ENCODE measurements at regions not wholly inside any gene's neighbourhood (a gene's known extent, or its start where the extent isn't known, plus 50 kb on each side); places are given as distances from the start of the nearest gene placed in this dataset.
A peak's percentile ranks its signal among the peaks of the same experiment; 100 is the strongest.
"Not testable (repeated sequence)": the region's sequence is repeated elsewhere in the genome, so short reads cannot be mapped to it uniquely, and the experiment has no call there.

GRCh38 chr15:39011066-39011465 is 446.5 kb upstream of the RASGRP1 start:
- not testable (repeated sequence) for H3K9ac ChIP-seq (ENCODE audit: low read length); H2AK5ac ChIP-seq (ENCODE audit: low read length); H3K27me3 ChIP-seq (ENCODE audit: insufficient read depth, low read length); H3K9me3 ChIP-seq (ENCODE audit: insufficient read depth, low read depth, low read length); H4K12ac ChIP-seq (ENCODE audit: low read depth, low read length); H3K79me1 ChIP-seq (ENCODE audit: low read length); H3K18ac ChIP-seq (ENCODE audit: low read length); H3K4me1 ChIP-seq (ENCODE audit: control insufficient read depth in 1 of 2, insufficient read depth in 2 of 2, low read length in 2 of 2); H3K4me3 ChIP-seq (ENCODE audit: low read depth, low read length); H3K4ac ChIP-seq (ENCODE audit: low read depth, low read length); H2BK12ac ChIP-seq (ENCODE audit: low read length); H3K79me2 ChIP-seq (ENCODE audit: control insufficient read depth, insufficient read depth, low read length, poor library complexity); H3K14ac ChIP-seq (ENCODE audit: low read length); H2AFZ ChIP-seq (ENCODE audit: insufficient read depth, low read length, poor library complexity); H4K8ac ChIP-seq (ENCODE audit: low read depth, low read length); H3K4me2 ChIP-seq (ENCODE audit: low read length); H3K36me3 ChIP-seq (ENCODE audit: control insufficient read depth in 1 of 2, insufficient read depth in 2 of 2, low read length in 2 of 2); H2BK5ac ChIP-seq (ENCODE audit: low read depth, low read length, poor library complexity); H3K23ac ChIP-seq (ENCODE audit: low read length); H2BK120ac ChIP-seq (ENCODE audit: insufficient read depth, low read length, poor library complexity); H4K91ac ChIP-seq (ENCODE audit: low read depth, low read length)
- H3K27ac ChIP-seq (ENCODE audit: low read depth, low read length): peak overlapping the region; percentile 32
- DNase-seq: peak; percentile 34 to 69
- WGBS (ENCODE audit: extremely low coverage, insufficient coverage, insufficient read length): no CpG with 5 or more reads among the region's 3 CpGs

GRCh38 chr15:39013262-39013661 is 448.6 kb upstream of the RASGRP1 start:
- Histone ChIP-seq H3K79me1 (ENCODE audit: low read length) (peaks cover 2% of the 10 kb centered on the region), H3K27ac (ENCODE audit: low read depth, low read length) (no peak overlapping the region), H4K91ac (ENCODE audit: low read depth, low read length) (peak overlapping the region; percentile 79), H4K8ac (ENCODE audit: low read depth, low read length) (no peak overlapping the region), H2BK120ac (ENCODE audit: insufficient read depth, low read length, poor library complexity) (peak overlapping the region; percentile 7), H2AFZ (ENCODE audit: insufficient read depth, low read length, poor library complexity) (no peak overlapping the region), H2BK5ac (ENCODE audit: low read depth, low read length, poor library complexity) (peak overlapping the region; percentile 47), H3K14ac (ENCODE audit: low read length) (peak overlapping the region; percentile 26), H2BK12ac (ENCODE audit: low read length) (peak overlapping the region; percentile 43), H3K4me1 (ENCODE audit: control insufficient read depth in 1 of 2, insufficient read depth in 2 of 2, low read length in 2 of 2) (no peaks in the 10 kb centered on the region), H3K9ac (ENCODE audit: low read length) (no peak overlapping the region), H3K36me3 (ENCODE audit: control insufficient read depth in 1 of 2, insufficient read depth in 2 of 2, low read length in 2 of 2) (no peaks in the 10 kb centered on the region), H3K18ac (ENCODE audit: low read length) (no peak overlapping the region), H3K27me3 (ENCODE audit: insufficient read depth, low read length) (no peaks in the 10 kb centered on the region), H3K9me3 (ENCODE audit: insufficient read depth, low read depth, low read length) (peaks cover 2% of the 10 kb centered on the region), H4K12ac (ENCODE audit: low read depth, low read length) (no peak overlapping the region), H3K4me3 (ENCODE audit: low read depth, low read length) (no peak overlapping the region), H3K23ac (ENCODE audit: low read length) (no peak overlapping the region), H3K79me2 (ENCODE audit: control insufficient read depth, insufficient read depth, low read length, poor library complexity) (no peaks in the 10 kb centered on the region), H3K4ac (ENCODE audit: low read depth, low read length) (no peak overlapping the region), H3K4me2 (ENCODE audit: low read length) (no peak overlapping the region), H2AK5ac (ENCODE audit: low read length) (no peak overlapping the region)
- no peak for DNase-seq
- no CpG with 5 or more reads among the region's 12 CpGs for WGBS (ENCODE audit: extremely low coverage, insufficient coverage, insufficient read length)

GRCh38 chr15:39014682-39015081 is 450.1 kb upstream of the RASGRP1 start:
- no peaks in the 10 kb centered on the region for H3K79me2 ChIP-seq (ENCODE audit: control insufficient read depth, insufficient read depth, low read length, poor library complexity)
- H3K23ac ChIP-seq (ENCODE audit: low read length): no peak overlapping the region
- peak overlapping the region; percentile 34 for H3K4me2 ChIP-seq (ENCODE audit: low read length)
- H3K27me3 ChIP-seq (ENCODE audit: insufficient read depth, low read length): no peaks in the 10 kb centered on the region
- H3K4ac ChIP-seq (ENCODE audit: low read depth, low read length): no peak overlapping the region
- peak; percentile 72 to 93 for DNase-seq
- H2BK120ac ChIP-seq (ENCODE audit: insufficient read depth, low read length, poor library complexity): no peak overlapping the region
- no peak overlapping the region for H3K18ac ChIP-seq (ENCODE audit: low read length)
- WGBS (ENCODE audit: extremely low coverage, insufficient coverage, insufficient read length): no CpG with 5 or more reads among the region's 1 CpG
- H3K9me3 ChIP-seq (ENCODE audit: insufficient read depth, low read depth, low read length): peaks cover 2% of the 10 kb centered on the region
- no peaks in the 10 kb centered on the region for H3K4me1 ChIP-seq (ENCODE audit: control insufficient read depth in 1 of 2, insufficient read depth in 2 of 2, low read length in 2 of 2)
- no peak overlapping the region for H4K12ac ChIP-seq (ENCODE audit: low read depth, low read length)
- no peak overlapping the region for H2BK12ac ChIP-seq (ENCODE audit: low read length)
- no peak overlapping the region for H3K4me3 ChIP-seq (ENCODE audit: low read depth, low read length)
- H3K79me1 ChIP-seq (ENCODE audit: low read length): peaks cover 2% of the 10 kb centered on the region
- no peak overlapping the region for H4K91ac ChIP-seq (ENCODE audit: low read depth, low read length)
- H2AK5ac ChIP-seq (ENCODE audit: low read length): no peak overlapping the region
- no peak overlapping the region for H3K14ac ChIP-seq (ENCODE audit: low read length)
- peak overlapping the region; percentile 31 for H3K27ac ChIP-seq (ENCODE audit: low read depth, low read length)
- H2BK5ac ChIP-seq (ENCODE audit: low read depth, low read length, poor library complexity): no peak overlapping the region
- no peak overlapping the region for H3K9ac ChIP-seq (ENCODE audit: low read length)
- no peak overlapping the region for H2AFZ ChIP-seq (ENCODE audit: insufficient read depth, low read length, poor library complexity)
- no peak overlapping the region for H4K8ac ChIP-seq (ENCODE audit: low read depth, low read length)
- H3K36me3 ChIP-seq (ENCODE audit: control insufficient read depth in 1 of 2, insufficient read depth in 2 of 2, low read length in 2 of 2): no peaks in the 10 kb centered on the region

GRCh38 chr15:39016706-39017105 is 452.1 kb upstream of the RASGRP1 start:
- Histone ChIP-seq H2AK5ac (ENCODE audit: low read length) (no peak overlapping the region), H3K4me3 (ENCODE audit: low read depth, low read length) (no peak overlapping the region), H4K12ac (ENCODE audit: low read depth, low read length) (no peak overlapping the region), H3K27me3 (ENCODE audit: insufficient read depth, low read length) (no peaks in the 10 kb centered on the region), H3K27ac (ENCODE audit: low read depth, low read length) (no peak overlapping the region), H2AFZ (ENCODE audit: insufficient read depth, low read length, poor library complexity) (no peak overlapping the region), H3K4ac (ENCODE audit: low read depth, low read length) (no peak overlapping the region), H3K9me3 (ENCODE audit: insufficient read depth, low read depth, low read length) (peaks cover 2% of the 10 kb centered on the region), H2BK5ac (ENCODE audit: low read depth, low read length, poor library complexity) (no peak overlapping the region), H3K9ac (ENCODE audit: low read length) (no peak overlapping the region), H2BK12ac (ENCODE audit: low read length) (no peak overlapping the region), H3K4me1 (ENCODE audit: control insufficient read depth in 1 of 2, insufficient read depth in 2 of 2, low read length in 2 of 2) (no peaks in the 10 kb centered on the region), H3K4me2 (ENCODE audit: low read length) (no peak overlapping the region), H4K91ac (ENCODE audit: low read depth, low read length) (no peak overlapping the region), H3K79me2 (ENCODE audit: control insufficient read depth, insufficient read depth, low read length, poor library complexity) (no peaks in the 10 kb centered on the region), H4K8ac (ENCODE audit: low read depth, low read length) (no peak overlapping the region), H3K23ac (ENCODE audit: low read length) (no peak overlapping the region), H3K14ac (ENCODE audit: low read length) (no peak overlapping the region), H3K79me1 (ENCODE audit: low read length) (peaks cover 2% of the 10 kb centered on the region), H2BK120ac (ENCODE audit: insufficient read depth, low read length, poor library complexity) (no peak overlapping the region), H3K36me3 (ENCODE audit: control insufficient read depth in 1 of 2, insufficient read depth in 2 of 2, low read length in 2 of 2) (no peaks in the 10 kb centered on the region), H3K18ac (ENCODE audit: low read length) (no peak overlapping the region)
- no CpG with 5 or more reads among the region's 3 CpGs for WGBS (ENCODE audit: extremely low coverage, insufficient coverage, insufficient read length)
- DNase-seq: no peak

Measured in trophoblast cell (in vitro differentiated cells and primary cell).